ENCODE measurements at regions not wholly inside any gene's neighbourhood (a gene's known extent, or its start where the extent isn't known, plus 50 kb on each side); places are given as distances from the start of the nearest gene placed in this dataset.

DNA sequence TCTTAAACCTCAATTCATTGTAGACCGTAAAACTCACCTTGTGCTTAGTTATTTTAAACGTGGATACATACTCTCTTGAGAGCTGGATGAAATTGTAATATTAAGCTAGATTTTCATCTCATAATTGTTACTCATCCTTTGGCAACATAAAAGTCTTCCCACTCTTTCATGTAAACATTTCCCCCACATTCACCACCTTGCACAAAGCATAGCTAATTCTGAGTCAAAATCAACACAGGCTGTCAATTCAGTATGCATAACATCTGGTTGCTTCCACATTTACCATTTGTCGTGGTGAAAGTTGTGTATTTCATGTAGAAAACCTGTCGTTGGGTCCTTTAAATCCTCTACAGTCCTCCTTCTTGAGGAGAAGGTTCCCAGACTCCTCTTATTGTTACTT, 524.6 kb downstream of the OTOL1 start:
- Histone ChIP-seq H3K36me3 (ENCODE audit: control insufficient read depth, insufficient read depth, low read length) (no peaks in the 10 kb centered on the region), H3K27me3 (ENCODE audit: control insufficient read depth, insufficient read depth, low read length) (no peaks in the 10 kb centered on the region), H3K4me3 (ENCODE audit: low read depth, low read length) (no peak overlapping the region)
- TF ChIP-seq, protein P1, sequence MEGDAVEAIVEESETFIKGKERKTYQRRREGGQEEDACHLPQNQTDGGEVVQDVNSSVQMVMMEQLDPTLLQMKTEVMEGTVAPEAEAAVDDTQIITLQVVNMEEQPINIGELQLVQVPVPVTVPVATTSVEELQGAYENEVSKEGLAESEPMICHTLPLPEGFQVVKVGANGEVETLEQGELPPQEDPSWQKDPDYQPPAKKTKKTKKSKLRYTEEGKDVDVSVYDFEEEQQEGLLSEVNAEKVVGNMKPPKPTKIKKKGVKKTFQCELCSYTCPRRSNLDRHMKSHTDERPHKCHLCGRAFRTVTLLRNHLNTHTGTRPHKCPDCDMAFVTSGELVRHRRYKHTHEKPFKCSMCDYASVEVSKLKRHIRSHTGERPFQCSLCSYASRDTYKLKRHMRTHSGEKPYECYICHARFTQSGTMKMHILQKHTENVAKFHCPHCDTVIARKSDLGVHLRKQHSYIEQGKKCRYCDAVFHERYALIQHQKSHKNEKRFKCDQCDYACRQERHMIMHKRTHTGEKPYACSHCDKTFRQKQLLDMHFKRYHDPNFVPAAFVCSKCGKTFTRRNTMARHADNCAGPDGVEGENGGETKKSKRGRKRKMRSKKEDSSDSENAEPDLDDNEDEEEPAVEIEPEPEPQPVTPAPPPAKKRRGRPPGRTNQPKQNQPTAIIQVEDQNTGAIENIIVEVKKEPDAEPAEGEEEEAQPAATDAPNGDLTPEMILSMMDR (IDR thresholded peaks at IDR 0.05; ENCODE audit: insufficient read depth, low read length, poor library complexity, severe bottlenecking), result no peak
- DNase-seq (ENCODE audit: low read depth), result no peak

DNA sequence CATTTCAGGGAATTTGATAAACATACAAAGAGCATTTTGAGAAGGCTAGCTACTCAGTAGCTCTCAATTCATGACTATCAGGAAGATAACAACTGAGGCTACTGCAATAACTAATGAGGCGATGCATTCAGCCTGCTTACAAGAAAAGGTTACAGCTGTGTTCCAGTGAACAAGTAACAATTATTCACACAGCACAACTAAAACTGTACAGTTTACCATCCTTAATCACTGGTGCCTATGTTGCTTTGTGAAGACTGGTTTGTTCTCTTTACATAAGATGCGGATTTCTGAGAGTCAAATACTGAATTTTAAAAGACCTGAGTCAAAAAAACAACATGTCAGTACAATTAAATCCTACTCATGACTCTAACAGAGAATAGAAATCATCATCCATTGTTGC, 526.3 kb downstream of the OTOL1 start:
- TF ChIP-seq, protein P1 (IDR thresholded peaks at IDR 0.05; ENCODE audit: insufficient read depth, low read length, poor library complexity, severe bottlenecking), result no peak
- H3K4me3 ChIP-seq (ENCODE audit: low read depth, low read length), result no peak overlapping the region
- no peak for DNase-seq (ENCODE audit: low read depth)
- no peaks in the 10 kb centered on the region for H3K27me3 ChIP-seq (ENCODE audit: control insufficient read depth, insufficient read depth, low read length)
- no peaks in the 10 kb centered on the region for H3K36me3 ChIP-seq (ENCODE audit: control insufficient read depth, insufficient read depth, low read length)

DNA sequence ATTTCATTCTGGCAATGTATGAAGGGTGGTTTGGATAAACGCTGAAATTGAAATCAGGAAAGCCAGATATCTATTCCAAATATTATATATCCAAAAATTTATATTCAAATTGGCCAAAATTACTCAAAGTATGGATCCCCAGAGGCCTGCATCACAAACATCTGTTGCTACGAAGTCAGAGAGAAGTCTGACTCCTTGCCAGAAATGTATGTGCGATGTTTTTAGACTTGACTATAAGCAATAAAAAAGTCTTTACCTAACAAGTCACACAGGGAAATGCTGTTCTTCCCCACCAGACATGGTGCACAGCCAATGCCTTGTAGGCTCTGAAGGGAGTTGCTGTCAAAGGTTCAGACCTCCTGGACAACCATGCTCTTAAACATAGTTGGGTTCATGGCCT, 533.1 kb downstream of the OTOL1 start:
- Histone ChIP-seq H3K4me3 (ENCODE audit: low read depth, low read length) (no peak overlapping the region), H3K27me3 (ENCODE audit: control insufficient read depth, insufficient read depth, low read length) (no peaks in the 10 kb centered on the region), H3K36me3 (ENCODE audit: control insufficient read depth, insufficient read depth, low read length) (no peaks in the 10 kb centered on the region)
- DNase-seq (ENCODE audit: low read depth), result no peak
- TF ChIP-seq, protein P1 (IDR thresholded peaks at IDR 0.05; ENCODE audit: insufficient read depth, low read length, poor library complexity, severe bottlenecking), result no peak

DNA sequence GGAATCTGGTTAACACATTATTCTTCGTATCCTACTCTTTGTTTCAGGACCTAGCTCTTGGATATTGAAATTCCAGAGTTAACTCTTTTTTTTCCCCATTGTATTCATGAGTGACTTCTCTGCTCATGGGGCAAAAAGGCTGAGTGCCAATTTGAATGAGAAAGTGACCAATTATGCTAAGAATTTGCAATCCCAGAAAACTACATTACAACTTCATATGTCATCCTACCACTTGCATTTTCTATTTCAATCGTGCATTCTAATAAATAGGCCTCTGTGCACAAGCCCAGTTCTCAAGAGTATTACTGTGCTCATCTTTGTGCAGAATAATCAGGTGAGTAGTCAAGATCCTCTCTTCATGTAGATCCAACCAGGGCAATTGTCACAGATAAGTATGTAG, 537.8 kb downstream of the OTOL1 start:
- H3K27me3 ChIP-seq (ENCODE audit: control insufficient read depth, insufficient read depth, low read length), result no peaks in the 10 kb centered on the region
- no peak overlapping the region for H3K4me3 ChIP-seq (ENCODE audit: low read depth, low read length)
- TF ChIP-seq, protein P1 (IDR thresholded peaks at IDR 0.05; ENCODE audit: insufficient read depth, low read length, poor library complexity, severe bottlenecking), result no peak
- DNase-seq (ENCODE audit: low read depth), result peak; percentile 9
- H3K36me3 ChIP-seq (ENCODE audit: control insufficient read depth, insufficient read depth, low read length), result no peaks in the 10 kb centered on the region

DNA sequence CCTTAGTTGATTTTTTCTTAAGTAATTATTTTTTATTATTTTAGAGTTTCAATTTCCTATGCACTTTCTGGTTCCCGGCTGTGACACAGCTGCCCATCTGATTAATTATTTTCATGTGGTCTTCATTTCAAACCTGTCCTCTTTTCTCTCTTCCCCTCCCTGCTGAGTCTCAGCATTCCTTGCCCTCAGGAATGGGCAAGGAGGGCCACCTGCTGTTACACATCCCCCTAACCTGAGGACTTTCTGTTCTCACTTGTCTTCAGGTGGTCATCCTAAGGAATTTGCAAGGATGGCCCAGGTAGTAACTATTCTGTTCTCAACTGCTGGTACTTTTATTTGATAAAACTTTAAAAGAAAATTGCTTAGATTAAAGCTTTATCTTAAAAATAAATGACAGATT, 545.0 kb downstream of the OTOL1 start:
- Histone ChIP-seq H3K4me3 (ENCODE audit: low read depth, low read length) (no peak overlapping the region), H3K36me3 (ENCODE audit: control insufficient read depth, insufficient read depth, low read length) (no peaks in the 10 kb centered on the region), H3K27me3 (ENCODE audit: control insufficient read depth, insufficient read depth, low read length) (no peaks in the 10 kb centered on the region)
- DNase-seq (ENCODE audit: low read depth), result no peak
- TF ChIP-seq, protein P1 (IDR thresholded peaks at IDR 0.05; ENCODE audit: insufficient read depth, low read length, poor library complexity, severe bottlenecking), result no peak

DNA sequence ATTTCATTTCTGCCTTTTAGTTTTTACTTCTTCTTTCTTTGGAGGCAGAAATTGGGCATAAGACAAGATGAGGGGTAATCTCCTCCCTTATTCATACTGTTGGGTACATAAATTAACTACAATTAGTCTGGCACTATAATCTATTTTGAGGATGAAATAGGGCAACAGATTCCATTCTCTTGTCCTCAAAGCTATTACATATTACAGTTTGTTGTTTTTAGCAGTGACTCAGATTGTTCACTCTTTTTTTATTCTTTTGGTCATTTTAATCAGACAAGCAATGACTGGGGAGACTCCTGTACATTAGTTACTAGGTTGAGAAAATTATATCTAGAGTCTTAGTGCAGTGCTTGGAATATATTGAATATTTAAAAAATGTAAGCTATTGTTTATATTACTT, 556.0 kb downstream of the OTOL1 start:
- no peak for DNase-seq (ENCODE audit: low read depth)
- Histone ChIP-seq H3K27me3 (ENCODE audit: control insufficient read depth, insufficient read depth, low read length) (no peaks in the 10 kb centered on the region), H3K36me3 (ENCODE audit: control insufficient read depth, insufficient read depth, low read length) (no peaks in the 10 kb centered on the region), H3K4me3 (ENCODE audit: low read depth, low read length) (no peak overlapping the region)
- TF ChIP-seq, protein P1 (IDR thresholded peaks at IDR 0.05; ENCODE audit: insufficient read depth, low read length, poor library complexity, severe bottlenecking), result no peak
